Tibial nerve (tissue), 4 donors: ENCODE measurements at regions not wholly inside any gene's neighbourhood (a gene's known extent, or its start where the extent isn't known, plus 50 kb on each side); places are given as distances from the start of the nearest gene placed in this dataset.
"Not testable (repeated sequence)": the region's sequence is repeated elsewhere in the genome, so short reads cannot be mapped to it uniquely, and the experiment has no call there.

ENCODE experiments used
- DNase-seq, 2 donors: peaks; one replicate each; pipeline ENCODE4 v3.0.0-alpha.2; 2019; ENCODE audit warnings: low spot score in 2 of 2
- H3K27ac ChIP-seq, 4 donors: fragments of 200-600 bp; sonication (generic) in 3 of 4; one replicate each; pipeline ENCODE4 v1.5.1; 2017 to 2019; ENCODE audit warnings: mild to moderate bottlenecking in 1 of 4
- H3K27me3 ChIP-seq, 2 donors: fragments of 200-600 bp; sonication (generic) in 1 of 2; one replicate each; pipeline versions ENCODE4 v1.5.1 to v1.6.0; 2017 to 2019
- H3K36me3 ChIP-seq, 3 donors: fragments of 200-600 bp; sonication (generic); one replicate each; pipeline ENCODE4 v1.5.1; 2018 to 2019
- H3K4me1 ChIP-seq, 4 donors: fragments of 200-600 bp; sonication (generic) in 3 of 4; one replicate each; pipeline ENCODE4 v1.5.1; 2017 to 2019
- H3K4me3 ChIP-seq, 4 donors: fragments of 200-600 bp; sonication (generic) in 3 of 4; one replicate each; pipeline ENCODE4 v1.5.1; 2017 to 2019; ENCODE audit warnings: mild to moderate bottlenecking in 1 of 4, moderate library complexity in 1 of 4
- H3K9me3 ChIP-seq, 4 donors: fragments of 200-600 bp; sonication (generic) in 3 of 4; one replicate each; pipeline ENCODE4 v1.5.1; 2017 to 2019
- CTCF ChIP-seq, 5 experiments: fragments of 200-600 bp in 3 of 5; fragments of 450-650 bp in 2 of 5; sonication (generic) in 3 of 5; IDR thresholded peaks; one replicate each; pipeline ENCODE4 v1.5.1; 2016 to 2019; ENCODE audit warnings: antibody characterized with exemption in 5 of 5, mild to moderate bottlenecking in 3 of 5, moderate library complexity in 2 of 5
- EP300 ChIP-seq, 2 donors: sonication (generic); formaldehyde crosslinking; IDR thresholded peaks; one replicate each; pipeline ENCODE4 v1.6.1; 2017; ENCODE audit warnings: antibody characterized with exemption in 2 of 2, mild to moderate bottlenecking in 1 of 2
- POLR2A ChIP-seq, 2 donors: fragments of 450-650 bp; IDR thresholded peaks; one replicate each; pipeline ENCODE4 v1.6.1; 2017; ENCODE audit warnings: antibody characterized with exemption in 2 of 2, mild to moderate bottlenecking in 2 of 2, moderate library complexity in 2 of 2
- WGBS, 2 donors: methylation state at CpG; one replicate each; pipeline ENCODE4 v1.1.5; 2018; 5-methylcytosine and 5-hydroxymethylcytosine counted together

- DNase-seq = no peak
- H3K9me3 ChIP-seq = no peaks in the 10 kb centered on the region
Observed at GRCh38 chr5:156053056-156053455, 273.9 kb upstream of the SGCD start.

GRCh38 chr5:156076912-156077311 lies 250.1 kb upstream of the SGCD start:
- 82 to 86% methylated on average over 4 of the region's 4 CpGs for WGBS, 2 donors
- no peaks in the 10 kb centered on the region for H3K4me1 ChIP-seq
- peaks cover 0 to 37% (median 0%) of the 10 kb centered on the region in 4 donors for H3K9me3 ChIP-seq
- H3K27ac ChIP-seq = no peak overlapping the region
- H3K4me3 ChIP-seq = no peak overlapping the region
- TF ChIP-seq POLR2A (IDR thresholded peaks at IDR 0.05) = no peak
- no peak for TF ChIP-seq CTCF (IDR thresholded peaks at IDR 0.05)
- no peak for TF ChIP-seq EP300 (IDR thresholded peaks at IDR 0.05)
- H3K27me3 ChIP-seq = no peaks in the 10 kb centered on the region
- no peak for DNase-seq
- no peaks in the 10 kb centered on the region for H3K36me3 ChIP-seq

More at GRCh38 chr5:156053056-156053455, 273.9 kb upstream of the SGCD start:
- no peak overlapping the region for H3K27ac ChIP-seq
- H3K36me3 ChIP-seq = no peaks in the 10 kb centered on the region
- no peaks in the 10 kb centered on the region for H3K4me1 ChIP-seq
- H3K4me3 ChIP-seq = no peak overlapping the region
- TF ChIP-seq EP300 (IDR thresholded peaks at IDR 0.05) = no peak
- no peak for TF ChIP-seq POLR2A (IDR thresholded peaks at IDR 0.05)
- TF ChIP-seq CTCF (IDR thresholded peaks at IDR 0.05) = no peak
- H3K27me3 ChIP-seq = no peaks in the 10 kb centered on the region
- 81 to 92% methylated on average over 2 of the region's 2 CpGs for WGBS, 2 donors

- TF ChIP-seq EP300 (IDR thresholded peaks at IDR 0.05) = no peak
- TF ChIP-seq CTCF (IDR thresholded peaks at IDR 0.05) = no peak
- no peak for TF ChIP-seq POLR2A (IDR thresholded peaks at IDR 0.05)
- H3K36me3 ChIP-seq = no peaks in the 10 kb centered on the region
- H3K27ac ChIP-seq = no peak overlapping the region
- no peaks in the 10 kb centered on the region for H3K4me1 ChIP-seq
- DNase-seq = no peak
- peaks cover 0 to 25% (median 0%) of the 10 kb centered on the region in 4 donors for H3K9me3 ChIP-seq
- WGBS, 2 donors = 84 to 92% methylated on average over 5 of the region's 5 CpGs
- no peaks in the 10 kb centered on the region for H3K27me3 ChIP-seq
- H3K4me3 ChIP-seq = no peak overlapping the region
Observed at GRCh38 chr5:156087577-156088110, 239.3 kb upstream of the SGCD start.

- H3K27ac ChIP-seq, H3K27me3 ChIP-seq, H3K4me1 ChIP-seq, DNase-seq, H3K36me3 ChIP-seq, H3K4me3 ChIP-seq: not testable (repeated sequence)
- H3K9me3 ChIP-seq = peaks cover 0 to 25% (median 0%) of the 10 kb centered on the region in 4 donors
- WGBS, 2 donors = 81 to 84% methylated on average over 10 of the region's 10 CpGs
Observed at GRCh38 chr5:156089955-156090940, 236.7 kb upstream of the SGCD start.

GRCh38 chr5:156093024-156093423 lies 233.9 kb upstream of the SGCD start:
- Histone ChIP-seq H3K4me3 (no peak overlapping the region), H3K4me1 (no peaks in the 10 kb centered on the region), H3K27ac (no peak overlapping the region), H3K36me3 (no peaks in the 10 kb centered on the region), H3K9me3 (peaks cover 0 to 25% (median 0%) of the 10 kb centered on the region in 4 donors), H3K27me3 (no peaks in the 10 kb centered on the region)
- DNase-seq = no peak
- TF ChIP-seq CTCF (IDR thresholded peaks at IDR 0.05) = no peak
- TF ChIP-seq EP300 (IDR thresholded peaks at IDR 0.05) = no peak
- no peak for TF ChIP-seq POLR2A (IDR thresholded peaks at IDR 0.05)
- 59 to 64% methylated on average over 2 of the region's 2 CpGs for WGBS, 2 donors
